ENCODE measurements at regions not wholly inside any gene's neighbourhood (a gene's known extent, or its start where the extent isn't known, plus 50 kb on each side); places are given as distances from the start of the nearest gene placed in this dataset.

GRCh38 chr16:60120586-60120985, 1386.5 kb upstream of the GOT2 start:
- H2AFZ ChIP-seq: peak overlapping the region; percentile 33; the same call in 1 of the 2 replicates
- H3K79me2 ChIP-seq (ENCODE audit: low read depth): no peaks in the 10 kb centered on the region
- intact Hi-C loops (cut with micrococcal nuclease; ENCODE audit: unreplicated experiment): no loop called here
- H3F3A ChIP-seq (ENCODE audit: insufficient read depth, low read depth): no peaks in the 10 kb centered on the region
- H3K4me1 ChIP-seq (replicated peaks; ENCODE audit: insufficient read depth): no peaks in the 10 kb centered on the region
- ChIA-PET CTCF (no interaction called here), POLR2A (ENCODE audit: unreplicated experiment) (no interaction called here)
- no peaks in the 10 kb centered on the region for H3K9me3 ChIP-seq (ENCODE audit: insufficient read depth, low read depth)
- BruUV-seq (replicated peaks): no TSS peak
- no peak overlapping the region for H3K4me3 ChIP-seq
- H3K27me3 ChIP-seq (ENCODE audit: insufficient read depth, low read depth): peaks cover 17% of the 10 kb centered on the region; the same call in 1 of the 2 replicates
- H3K9me2 ChIP-seq (ENCODE audit: insufficient read depth): no peaks in the 10 kb centered on the region
- H3K36me3 ChIP-seq (ENCODE audit: low read depth): no peaks in the 10 kb centered on the region
- TF ChIP-seq EZH2 (IDR thresholded peaks at IDR 0.05; ENCODE audit: low read depth) (no peak), CTCF (conservative IDR thresholded peaks at IDR 0.05) (no peak)
- no peak overlapping the region for H3K27ac ChIP-seq
- no peak overlapping the region for H3K4me2 ChIP-seq
- H4K20me1 ChIP-seq (ENCODE audit: insufficient read depth): no peaks in the 10 kb centered on the region
- DNase-seq: no peak

- intact Hi-C loops (cut with micrococcal nuclease; ENCODE audit: unreplicated experiment): no loop called here
- H3K36me3 ChIP-seq (ENCODE audit: low read depth): no peaks in the 10 kb centered on the region
- POLR2A ChIA-PET (ENCODE audit: unreplicated experiment): no interaction called here
- no peak overlapping the region for H3K4me3 ChIP-seq
- H3K4me2 ChIP-seq: no peak overlapping the region
- no peaks in the 10 kb centered on the region for H3K9me2 ChIP-seq (ENCODE audit: insufficient read depth)
- no peak for DNase-seq
- BruUV-seq (replicated peaks): no TSS peak
- no peaks in the 10 kb centered on the region for H3K27me3 ChIP-seq (ENCODE audit: insufficient read depth, low read depth)
- H3K4me1 ChIP-seq (replicated peaks; ENCODE audit: insufficient read depth): no peaks in the 10 kb centered on the region
- H3K27ac ChIP-seq: no peak overlapping the region
- CTCF ChIA-PET: no interaction called here
- H3K79me2 ChIP-seq (ENCODE audit: low read depth): no peaks in the 10 kb centered on the region
- no peaks in the 10 kb centered on the region for H3K9me3 ChIP-seq (ENCODE audit: insufficient read depth, low read depth)
- H2AFZ ChIP-seq: no peak overlapping the region
- H3F3A ChIP-seq (ENCODE audit: insufficient read depth, low read depth): no peaks in the 10 kb centered on the region
- no peak for TF ChIP-seq CTCF (conservative IDR thresholded peaks at IDR 0.05)
- no peak for TF ChIP-seq EZH2 (IDR thresholded peaks at IDR 0.05; ENCODE audit: low read depth)
- H4K20me1 ChIP-seq (ENCODE audit: insufficient read depth): no peaks in the 10 kb centered on the region
Measured at GRCh38 chr16:60110531-60110930, 1376.4 kb upstream of the GOT2 start.

- H3F3A ChIP-seq (ENCODE audit: insufficient read depth, low read depth): no peaks in the 10 kb centered on the region
- CTCF ChIA-PET: no interaction called here
Measured at GRCh38 chr16:60107871-60108270, 1373.8 kb upstream of the GOT2 start.

More at GRCh38 chr16:60107871-60108270, 1373.8 kb upstream of the GOT2 start:
- Histone ChIP-seq H3K27ac (no peak overlapping the region), H4K20me1 (ENCODE audit: insufficient read depth) (no peaks in the 10 kb centered on the region), H2AFZ (no peak overlapping the region), H3K27me3 (ENCODE audit: insufficient read depth, low read depth) (no peaks in the 10 kb centered on the region), H3K9me3 (ENCODE audit: insufficient read depth, low read depth) (no peaks in the 10 kb centered on the region), H3K4me1 (replicated peaks; ENCODE audit: insufficient read depth) (no peaks in the 10 kb centered on the region), H3K4me2 (no peak overlapping the region), H3K4me3 (no peak overlapping the region), H3K79me2 (ENCODE audit: low read depth) (no peaks in the 10 kb centered on the region), H3K9me2 (ENCODE audit: insufficient read depth) (no peaks in the 10 kb centered on the region), H3K36me3 (ENCODE audit: low read depth) (no peaks in the 10 kb centered on the region)
- no TSS peak for BruUV-seq (replicated peaks)
- intact Hi-C loops (cut with micrococcal nuclease; ENCODE audit: unreplicated experiment): no loop called here
- TF ChIP-seq CTCF (conservative IDR thresholded peaks at IDR 0.05): no peak
- no peak for TF ChIP-seq EZH2 (IDR thresholded peaks at IDR 0.05; ENCODE audit: low read depth)
- DNase-seq: no peak
- POLR2A ChIA-PET (ENCODE audit: unreplicated experiment): no interaction called here

Measured in PC-9 (cell line).